ENCODE measurements at regions not wholly inside any gene's neighbourhood (a gene's known extent, or its start where the extent isn't known, plus 50 kb on each side); places are given as distances from the start of the nearest gene placed in this dataset.

- WGBS, 5 donors: 73 to 88% (median 80%) methylated on average over 4 of the region's 4 CpGs
- Histone ChIP-seq H3K36me3 (no peaks in the 10 kb centered on the region), H3K4me1 (peaks cover 0 to 6% (median 0%) of the 10 kb centered on the region in 6 donors), H3K27ac (no peak overlapping the region), H3K9me3 (no peaks in the 10 kb centered on the region), H3K27me3 (replicated peaks in 1 of 7) (peaks cover 0 to 10% (median 0%) of the 10 kb centered on the region in 7 donors), H3K4me3 (no peak overlapping the region)
- DNase-seq: no peak
- TF ChIP-seq POLR2AphosphoS5 (IDR thresholded peaks at IDR 0.05): no peak
- TF ChIP-seq CTCF (IDR thresholded peaks at IDR 0.05 in 8 of 11, conservative IDR thresholded peaks at IDR 0.05 in 3 of 11): no peak
- no peak for TF ChIP-seq POLR2A (IDR thresholded peaks at IDR 0.05)
- intact Hi-C loops (cut with DNase I; ENCODE audit: low total_unique reads): no loop called here
Measured at GRCh38 chr14:89017417-89017816, 193.0 kb downstream of the TTC8 start.

GRCh38 chr14:89022274-89022673, 197.8 kb downstream of the TTC8 start:
- intact Hi-C loops (cut with DNase I; ENCODE audit: low total_unique reads): no loop called here
- H3K9me3 ChIP-seq: no peaks in the 10 kb centered on the region
- WGBS, 5 donors: 76 to 87% (median 82%) methylated on average over 4 of the region's 4 CpGs
- H3K27me3 ChIP-seq (replicated peaks in 1 of 7): peaks cover 0 to 54% (median 15%) of the 10 kb centered on the region in 7 donors
- no peak for DNase-seq
- H3K36me3 ChIP-seq: no peaks in the 10 kb centered on the region
- H3K27ac ChIP-seq: no peak overlapping the region
- no peak overlapping the region for H3K4me3 ChIP-seq
- peaks cover 6 to 19% (median 8%) of the 10 kb centered on the region in 6 donors for H3K4me1 ChIP-seq
- no peak for TF ChIP-seq POLR2A (IDR thresholded peaks at IDR 0.05)
- no peak for TF ChIP-seq CTCF (IDR thresholded peaks at IDR 0.05 in 8 of 11, conservative IDR thresholded peaks at IDR 0.05 in 3 of 11)
- TF ChIP-seq POLR2AphosphoS5 (IDR thresholded peaks at IDR 0.05): no peak

GRCh38 chr14:89024691-89025090, 200.2 kb downstream of the TTC8 start:
- no peak for DNase-seq
- 87 to 94% (median 91%) methylated on average over 3 to 4 of the region's 4 CpGs for WGBS, 5 donors
- Histone ChIP-seq H3K4me1 (peaks cover 9 to 26% (median 12%) of the 10 kb centered on the region in 6 donors), H3K4me3 (no peak overlapping the region), H3K27ac (no peak overlapping the region), H3K9me3 (peaks cover 0 to 4% (median 0%) of the 10 kb centered on the region in 8 donors), H3K36me3 (no peaks in the 10 kb centered on the region), H3K27me3 (replicated peaks in 1 of 7) (peaks cover 0 to 78% (median 27%) of the 10 kb centered on the region in 7 donors)
- intact Hi-C loops (cut with DNase I; ENCODE audit: low total_unique reads): no loop called here
- no peak for TF ChIP-seq POLR2AphosphoS5 (IDR thresholded peaks at IDR 0.05)
- no peak for TF ChIP-seq CTCF (IDR thresholded peaks at IDR 0.05 in 8 of 11, conservative IDR thresholded peaks at IDR 0.05 in 3 of 11)
- TF ChIP-seq POLR2A (IDR thresholded peaks at IDR 0.05): no peak

- Histone ChIP-seq H3K36me3 (no peaks in the 10 kb centered on the region), H3K4me1 (peaks cover 9 to 26% (median 12%) of the 10 kb centered on the region in 6 donors), H3K4me3 (no peak overlapping the region), H3K27ac (no peak overlapping the region), H3K9me3 (peaks cover 0 to 4% (median 0%) of the 10 kb centered on the region in 8 donors), H3K27me3 (replicated peaks in 1 of 7) (peaks cover 0 to 88% (median 30%) of the 10 kb centered on the region in 7 donors)
- TF ChIP-seq CTCF (IDR thresholded peaks at IDR 0.05 in 8 of 11, conservative IDR thresholded peaks at IDR 0.05 in 3 of 11) (no peak), POLR2AphosphoS5 (IDR thresholded peaks at IDR 0.05) (no peak), POLR2A (IDR thresholded peaks at IDR 0.05) (no peak)
- intact Hi-C loops (cut with DNase I; ENCODE audit: low total_unique reads): no loop called here
- 59 to 67% (median 61%) methylated on average over 15 of the region's 15 CpGs for WGBS, 5 donors
- no peak for DNase-seq
Measured at GRCh38 chr14:89025561-89026236, 201.2 kb downstream of the TTC8 start.
